Lung (tissue), 11 donors: ENCODE measurements at regions not wholly inside any gene's neighbourhood (a gene's known extent, or its start where the extent isn't known, plus 50 kb on each side); places are given as distances from the start of the nearest gene placed in this dataset.

Experiments used
- ATAC-seq: fragments of 200-7000 bp; cut with Tn5 transposase; one replicate; pipeline ENCODE4 v1.9.1; 2020; ENCODE audit warnings: moderate number of reproducible peaks; ENCODE audit not compliant: insufficient read depth, low FRiP score
- DNase-seq, 3 donors: peaks; one replicate each; pipeline ENCODE4 v3.0.0-alpha.2; 2013 to 2017
- H3K27ac ChIP-seq, 2 donors: one replicate each; pipeline ENCODE4 v1.5.1; 2013; ENCODE audit warnings: mild to moderate bottlenecking in 2 of 2, moderate library complexity in 2 of 2, control low read depth in 1 of 2, inconsistent platforms in 1 of 2, low read depth in 1 of 2, low read length in 1 of 2
- H3K27me3 ChIP-seq, 3 donors: one replicate each; pipeline ENCODE4 v1.5.1; 2013; ENCODE audit warnings: low read length in 2 of 3; ENCODE audit not compliant: control insufficient read depth in 3 of 3, insufficient read depth in 3 of 3
- H3K36me3 ChIP-seq, 4 donors: one replicate each; pipeline ENCODE4 v1.5.1; 2013; ENCODE audit warnings: low read length in 4 of 4, mild to moderate bottlenecking in 1 of 4, moderate library complexity in 1 of 4; ENCODE audit not compliant: control insufficient read depth in 4 of 4, insufficient read depth in 4 of 4
- H3K4me1 ChIP-seq, 5 donors: one replicate each; pipeline ENCODE4 v1.5.1; 2013; ENCODE audit warnings: low read length in 5 of 5, mild to moderate bottlenecking in 2 of 5, moderate library complexity in 1 of 5; ENCODE audit not compliant: control insufficient read depth in 5 of 5, insufficient read depth in 5 of 5
- H3K4me3 ChIP-seq: one replicate; pipeline ENCODE4 v1.5.1; 2013; ENCODE audit warnings: mild to moderate bottlenecking, control low read depth, moderate library complexity
- H3K9ac ChIP-seq, 2 donors: one replicate each; pipeline ENCODE4 v1.5.1; 2013; ENCODE audit warnings: low read length in 2 of 2, control low read depth in 1 of 2; ENCODE audit not compliant: insufficient read depth in 1 of 2
- H3K9me3 ChIP-seq, 4 donors: one replicate each; pipeline ENCODE4 v1.5.1; 2013; ENCODE audit warnings: low read length in 3 of 4, mild to moderate bottlenecking in 1 of 4, moderate library complexity in 1 of 4; ENCODE audit not compliant: control insufficient read depth in 4 of 4, insufficient read depth in 3 of 4
- WGBS, 2 donors: extraction: QIAGEN DNeasy Blood & Tissue Kit; methylation state at CpG; one replicate each; pipeline ENCODE4 v1.1.7; 2013; 5-methylcytosine and 5-hydroxymethylcytosine counted together
- TF ChIP-seq, protein P1 (sequence below): IDR thresholded peaks from 2 replicates; pipeline ENCODE4 v1.5.1; 2012; ENCODE audit warnings: mild to moderate bottlenecking; ENCODE audit errors: control extremely low read depth, extremely low read depth
- donor health status: control.
- donor health status: control.
- donor health status: Bipolar disorder and iron deficiency.
- donor health status: healthy.
- donor health status: DM: yes; HTN: yes; CAD: no.

DNA sequence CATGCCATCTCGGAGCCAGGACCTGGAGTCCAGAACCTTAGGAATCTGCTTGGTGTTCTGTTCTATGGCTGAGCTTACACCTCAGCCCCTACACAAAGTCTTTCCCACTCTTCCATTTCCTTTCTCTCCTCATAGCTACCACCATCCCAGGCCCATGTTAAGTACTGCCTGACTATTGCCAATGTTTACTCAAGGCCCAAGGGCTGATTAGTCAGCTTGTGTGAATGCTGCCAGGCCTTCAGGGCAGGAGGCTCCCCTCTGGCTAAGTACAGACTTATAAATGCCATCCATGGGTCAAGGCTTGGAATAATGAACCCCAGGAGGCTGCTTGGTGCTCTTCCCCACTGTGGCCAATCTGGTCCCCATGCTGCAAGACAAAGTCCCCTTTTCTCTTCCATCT, 411.6 kb upstream of the MAGEB18 start:
- H3K9me3 ChIP-seq, result no peaks in the 10 kb centered on the region
- ATAC-seq (no peak), DNase-seq (no peak)
- 76 to 91% methylated on average over 1 of the region's 1 CpG for WGBS, 2 donors
- H3K9ac ChIP-seq, result no peak overlapping the region
- no peak overlapping the region for H3K27ac ChIP-seq
- H3K4me3 ChIP-seq, result no peak overlapping the region
- TF ChIP-seq, protein P1, sequence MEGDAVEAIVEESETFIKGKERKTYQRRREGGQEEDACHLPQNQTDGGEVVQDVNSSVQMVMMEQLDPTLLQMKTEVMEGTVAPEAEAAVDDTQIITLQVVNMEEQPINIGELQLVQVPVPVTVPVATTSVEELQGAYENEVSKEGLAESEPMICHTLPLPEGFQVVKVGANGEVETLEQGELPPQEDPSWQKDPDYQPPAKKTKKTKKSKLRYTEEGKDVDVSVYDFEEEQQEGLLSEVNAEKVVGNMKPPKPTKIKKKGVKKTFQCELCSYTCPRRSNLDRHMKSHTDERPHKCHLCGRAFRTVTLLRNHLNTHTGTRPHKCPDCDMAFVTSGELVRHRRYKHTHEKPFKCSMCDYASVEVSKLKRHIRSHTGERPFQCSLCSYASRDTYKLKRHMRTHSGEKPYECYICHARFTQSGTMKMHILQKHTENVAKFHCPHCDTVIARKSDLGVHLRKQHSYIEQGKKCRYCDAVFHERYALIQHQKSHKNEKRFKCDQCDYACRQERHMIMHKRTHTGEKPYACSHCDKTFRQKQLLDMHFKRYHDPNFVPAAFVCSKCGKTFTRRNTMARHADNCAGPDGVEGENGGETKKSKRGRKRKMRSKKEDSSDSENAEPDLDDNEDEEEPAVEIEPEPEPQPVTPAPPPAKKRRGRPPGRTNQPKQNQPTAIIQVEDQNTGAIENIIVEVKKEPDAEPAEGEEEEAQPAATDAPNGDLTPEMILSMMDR, result no peak
- H3K27me3 ChIP-seq, result no peaks in the 10 kb centered on the region
- H3K36me3 ChIP-seq, result no peaks in the 10 kb centered on the region
- no peaks in the 10 kb centered on the region for H3K4me1 ChIP-seq

DNA sequence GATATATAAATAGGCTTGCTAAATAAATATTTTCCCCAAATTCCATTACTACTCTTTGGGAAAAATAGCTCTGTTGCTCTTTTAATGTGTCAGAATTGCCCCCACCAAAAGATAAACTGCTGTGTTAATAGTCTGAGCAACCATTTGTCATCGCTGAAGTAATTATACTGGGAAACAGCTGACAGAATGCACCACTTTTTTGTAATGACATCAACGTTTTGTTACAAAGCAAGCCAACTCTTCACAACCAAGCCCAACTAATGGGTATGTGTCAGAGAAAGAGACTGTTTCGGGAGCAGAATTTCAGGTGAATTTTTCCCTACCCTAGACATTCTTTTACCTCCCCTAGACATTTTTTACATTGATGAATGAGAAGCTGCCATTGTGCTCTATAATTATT, 405.0 kb upstream of the MAGEB18 start:
- Histone ChIP-seq H3K27me3 (no peaks in the 10 kb centered on the region), H3K9ac (no peak overlapping the region), H3K36me3 (no peaks in the 10 kb centered on the region), H3K9me3 (no peaks in the 10 kb centered on the region), H3K27ac (no peak overlapping the region), H3K4me1 (no peaks in the 10 kb centered on the region), H3K4me3 (no peak overlapping the region)
- 50 to 62% methylated on average over 3 of the region's 3 CpGs for WGBS, 2 donors
- ATAC-seq (no peak), DNase-seq (no peak)
- TF ChIP-seq, protein P1, result no peak

DNA sequence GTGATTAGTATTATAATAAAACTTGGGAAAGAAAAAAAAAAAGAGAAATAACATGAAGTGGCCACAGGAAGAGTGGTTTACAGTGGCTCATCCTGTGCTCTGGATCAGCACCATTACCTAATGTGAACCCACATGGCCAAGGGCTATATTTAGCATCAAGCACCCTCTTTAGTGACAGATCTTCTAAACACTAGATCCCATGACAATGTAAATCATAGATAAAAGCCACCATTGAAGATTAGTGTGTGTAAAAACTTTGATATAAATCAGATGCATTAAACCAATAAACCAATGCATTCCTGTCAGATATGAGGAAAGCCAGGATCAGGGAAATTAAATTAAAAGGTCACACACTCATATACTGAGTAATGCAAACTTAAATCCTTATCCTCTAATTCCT, 400.6 kb upstream of the MAGEB18 start:
- Histone ChIP-seq H3K9me3 (no peaks in the 10 kb centered on the region), H3K27ac (no peak overlapping the region), H3K27me3 (no peaks in the 10 kb centered on the region), H3K9ac (no peak overlapping the region), H3K4me3 (no peak overlapping the region), H3K4me1 (no peaks in the 10 kb centered on the region), H3K36me3 (no peaks in the 10 kb centered on the region)
- DNase-seq (no peak), ATAC-seq (no peak)
- TF ChIP-seq, protein P1, result no peak

DNA sequence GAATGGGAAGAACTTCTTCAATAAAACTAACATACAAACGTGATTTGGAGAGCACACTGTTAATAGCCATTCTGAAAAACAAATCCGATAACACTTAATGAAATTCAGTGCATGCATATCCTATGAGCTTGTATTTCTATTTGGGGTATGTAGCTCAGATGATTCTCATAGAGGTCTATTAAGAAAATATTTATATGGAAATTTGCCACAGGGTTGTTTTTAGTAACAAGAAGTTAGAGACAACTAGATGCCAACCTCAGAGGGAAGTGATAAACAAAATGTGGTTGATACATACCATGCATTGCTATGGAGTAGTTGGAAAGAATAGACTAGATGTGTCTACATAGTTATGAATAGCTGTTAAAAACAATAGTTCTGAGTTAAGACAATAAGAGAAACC, 395.8 kb upstream of the MAGEB18 start:
- Histone ChIP-seq H3K4me3 (no peak overlapping the region), H3K9ac (no peak overlapping the region), H3K9me3 (no peaks in the 10 kb centered on the region), H3K27ac (no peak overlapping the region), H3K36me3 (no peaks in the 10 kb centered on the region), H3K27me3 (no peaks in the 10 kb centered on the region), H3K4me1 (no peaks in the 10 kb centered on the region)
- no peak for ATAC-seq
- 36 to 69% methylated on average over 2 of the region's 2 CpGs for WGBS, 2 donors
- no peak for DNase-seq
- TF ChIP-seq, protein P1, result no peak
